NCI-H345 treated with DMSO at 0.1 percent for 48 hours (cell line): ENCODE measurements at regions not wholly inside any gene's neighbourhood (a gene's known extent, or its start where the extent isn't known, plus 50 kb on each side); places are given as distances from the start of the nearest gene placed in this dataset.
"Not testable (repeated sequence)": the region's sequence is repeated elsewhere in the genome, so short reads cannot be mapped to it uniquely, and the experiment has no call there.

Source experiments
- DNase-seq: peaks from one replicate; lab custom pipeline; 2025; ENCODE audit not compliant: unreplicated experiment; lab: John Stamatoyannopoulos, UW

DNA sequence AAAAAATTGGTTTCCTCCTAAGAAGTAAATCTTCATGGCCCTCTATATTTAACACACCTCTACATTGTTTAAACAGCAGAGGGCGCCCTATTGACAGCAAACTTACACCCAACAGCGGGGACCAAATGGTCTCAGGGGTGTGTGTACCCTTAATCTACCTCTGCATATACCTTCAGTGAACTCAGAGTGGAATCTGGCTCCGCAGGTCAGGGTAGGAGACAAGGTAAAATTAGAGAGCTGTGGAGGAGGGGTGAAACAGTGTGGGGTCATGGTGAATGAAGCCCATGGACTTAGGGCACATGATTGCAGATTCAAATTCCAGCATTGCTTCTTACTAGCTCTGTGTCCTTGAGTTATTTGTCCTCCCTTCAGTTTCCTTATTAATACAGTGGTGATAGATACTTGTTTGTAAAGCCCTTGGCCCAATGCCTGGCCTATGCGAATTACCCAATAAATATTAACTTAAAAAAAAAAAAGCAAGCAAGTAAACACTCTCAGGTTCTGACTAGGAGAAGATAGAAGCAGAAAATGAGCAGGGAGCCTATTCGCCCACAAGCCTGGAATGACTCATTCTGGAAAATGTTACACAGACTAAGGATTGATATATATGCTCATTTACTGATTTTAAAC is 122.9 kb downstream of the CAVIN4 start:
- peak; percentile 24 for DNase-seq

DNA sequence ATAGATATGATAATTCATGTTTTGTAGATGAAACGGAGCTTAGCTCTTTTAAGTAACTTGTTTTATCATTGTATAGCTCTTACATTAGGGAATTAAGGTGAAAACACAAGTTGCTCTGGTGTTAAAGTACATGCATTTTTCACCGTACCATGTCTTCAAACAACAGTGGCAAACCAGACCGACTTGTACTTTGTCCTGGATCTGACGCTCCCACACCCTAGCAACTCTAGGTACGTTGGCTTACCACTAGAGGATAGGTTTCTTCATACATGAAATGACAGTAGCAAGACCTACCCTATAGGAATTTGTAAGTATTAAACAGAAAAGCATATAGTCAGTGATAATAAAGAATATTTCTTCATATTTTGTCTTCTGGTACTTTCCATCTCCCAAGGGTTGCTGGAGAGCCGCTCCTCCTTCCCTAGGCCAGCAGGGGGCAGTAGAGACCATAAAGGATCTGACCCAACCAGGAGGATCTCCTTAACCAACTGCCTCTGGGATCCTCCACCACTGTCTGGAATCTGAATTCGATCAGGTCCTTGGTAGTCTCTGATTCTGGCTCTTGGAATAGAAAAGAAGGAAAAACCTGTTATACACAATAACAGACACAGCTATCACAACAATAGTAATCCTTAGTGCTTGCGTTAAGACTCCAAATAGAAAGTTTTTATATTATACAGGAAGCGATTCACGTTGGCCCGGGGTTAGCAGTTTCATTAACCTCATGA is 136.7 kb downstream of the CAVIN4 start:
- peak; percentile 51 for DNase-seq

GRCh38 chr9:100715100-100715380 is 137.2 kb downstream of the CAVIN4 start:
- no peak for DNase-seq

GRCh38 chr9:100718717-100719116 is 140.8 kb downstream of the CAVIN4 start:
- DNase-seq = no peak

DNA sequence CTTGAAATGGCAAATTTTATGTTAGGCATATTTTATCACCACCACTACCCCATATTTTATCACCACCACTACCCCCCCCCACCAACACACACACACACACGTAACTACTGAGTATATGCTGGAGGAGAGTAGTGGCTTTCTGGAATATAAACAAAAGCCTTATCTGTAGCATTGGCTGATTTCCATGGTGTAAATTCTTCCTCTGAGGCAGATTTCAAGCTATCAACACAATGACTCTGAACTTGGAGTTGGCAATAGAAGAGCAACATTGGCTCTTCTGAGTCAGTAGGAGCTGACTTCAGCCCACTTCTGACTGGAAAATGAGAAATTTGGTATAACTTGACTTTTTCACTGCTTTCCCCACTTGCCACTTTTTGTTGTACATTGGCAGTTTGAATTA is 143.0 kb downstream of the CAVIN4 start:
- DNase-seq = no peak

DNA sequence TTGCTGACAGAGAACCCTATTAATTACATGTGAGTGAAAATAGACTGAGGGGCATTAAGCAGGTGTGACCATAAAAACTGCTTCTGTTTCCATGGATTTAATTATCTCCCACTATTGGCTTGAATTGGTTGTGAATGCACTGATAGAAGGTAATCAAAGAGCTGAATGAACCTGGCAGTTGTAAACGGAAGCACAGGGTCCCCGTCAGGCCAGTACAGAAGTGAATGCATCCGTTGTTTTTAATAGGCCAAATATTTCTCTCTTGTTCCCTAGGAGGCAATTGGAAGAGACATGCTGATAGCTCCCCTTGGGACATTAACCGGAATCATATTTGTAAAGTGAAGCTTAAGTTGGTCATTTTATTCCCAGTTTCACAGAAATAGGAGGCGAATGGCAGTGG is 147.0 kb downstream of the CAVIN4 start:
- no peak for DNase-seq

- no peak for DNase-seq
Measured at GRCh38 chr9:100725371-100725770, 147.5 kb downstream of the CAVIN4 start.

DNA sequence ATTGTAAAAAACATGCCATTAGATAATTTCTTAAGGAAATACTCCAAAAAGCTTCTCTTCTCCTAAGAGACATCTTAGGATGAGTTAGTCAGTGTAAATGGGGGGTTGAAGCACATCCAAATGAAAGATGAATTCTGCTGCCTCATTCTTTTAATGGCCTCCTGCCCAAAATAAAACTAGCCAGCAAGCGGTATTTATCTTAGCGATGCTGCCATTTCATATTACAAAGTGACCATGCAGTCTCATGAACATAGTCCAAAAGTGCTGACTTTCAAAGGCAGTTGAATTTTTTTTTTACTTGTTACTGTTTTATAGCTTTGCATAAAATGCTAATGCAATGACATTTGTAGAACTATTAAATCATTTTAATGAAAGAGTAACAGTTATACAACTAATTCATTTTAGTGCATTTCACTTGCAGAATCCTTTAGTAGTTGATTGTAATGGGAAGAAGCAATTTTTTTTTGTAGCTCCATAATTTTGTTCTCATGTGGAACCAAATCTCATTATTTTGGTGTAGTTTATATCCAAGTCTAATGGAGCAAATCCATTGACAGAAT is 151.5 kb downstream of the CAVIN4 start:
- DNase-seq = no peak

GRCh38 chr9:100730086-100730485 is 152.2 kb downstream of the CAVIN4 start:
- DNase-seq = no peak

DNA sequence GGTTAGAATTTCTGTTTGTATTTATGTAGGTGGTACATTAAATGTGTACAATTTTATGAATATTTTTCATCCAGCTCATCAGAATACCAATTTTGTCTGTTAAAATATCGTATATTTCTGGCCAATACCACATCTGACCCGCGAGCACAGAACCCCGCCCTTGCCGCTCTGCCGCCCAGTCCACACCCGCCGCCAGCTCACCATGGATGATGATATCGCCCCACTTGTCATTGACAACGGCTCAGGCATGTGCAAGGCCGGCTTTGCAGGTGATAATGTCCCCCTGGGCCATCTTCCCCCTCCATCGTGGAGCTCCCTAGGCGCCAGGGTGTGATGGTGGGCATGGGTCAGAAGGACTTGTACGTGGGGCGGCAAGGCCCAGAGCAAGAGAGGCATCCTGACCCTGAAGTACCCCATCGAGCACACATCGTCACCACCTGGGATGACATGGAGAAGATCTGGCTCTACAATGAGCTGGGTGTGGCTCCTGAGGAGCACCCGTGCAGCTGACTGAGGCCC is 153.2 kb downstream of the CAVIN4 start:
- no peak for DNase-seq

DNA sequence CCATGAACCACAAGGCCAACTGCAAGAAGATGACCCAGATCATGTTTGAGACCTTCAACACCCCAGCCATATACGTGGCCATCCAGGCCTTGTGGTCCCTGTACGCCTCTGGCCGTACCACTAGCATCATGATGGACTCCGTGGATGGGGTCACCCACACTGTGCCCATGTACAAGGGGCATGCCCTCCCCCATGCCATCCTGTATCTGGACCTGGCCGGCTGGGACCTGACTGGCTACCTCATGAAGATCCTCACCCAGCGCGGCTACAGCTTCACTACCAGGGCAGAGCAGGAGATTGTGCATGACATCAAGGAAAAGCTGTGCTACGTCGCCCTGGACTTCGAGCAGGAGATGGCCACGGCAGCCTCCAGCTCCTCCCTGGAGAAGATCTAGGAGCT is 153.7 kb downstream of the CAVIN4 start:
- no peak for DNase-seq

DNA sequence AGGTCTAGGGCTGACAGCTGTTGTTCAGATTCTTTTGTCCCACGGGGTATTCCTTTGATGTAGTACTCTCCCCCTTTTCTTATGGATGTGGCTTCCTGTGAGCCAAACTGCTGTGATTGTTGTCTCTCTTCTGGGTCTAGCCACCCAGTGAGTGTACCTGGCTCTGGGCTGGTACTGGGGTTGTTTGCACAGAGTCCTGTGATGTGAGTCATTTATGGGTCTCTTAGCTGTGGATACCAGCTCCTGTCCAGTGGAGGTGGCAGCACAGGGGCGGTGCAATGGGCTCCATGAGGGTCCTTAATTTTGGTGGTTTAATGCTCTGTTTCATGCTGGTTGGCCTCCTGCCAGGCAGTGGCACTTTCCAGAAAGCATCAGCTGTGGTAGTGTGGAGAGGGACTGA is 161.3 kb downstream of the CAVIN4 start:
- no peak for DNase-seq

- DNase-seq = no peak
Measured at GRCh38 chr9:100739666-100740065, 161.8 kb downstream of the CAVIN4 start.

- DNase-seq = not testable (repeated sequence)
Measured at GRCh38 chr9:100748930-100749329, 171.1 kb downstream of the CAVIN4 start.

GRCh38 chr9:100756217-100756616 is 178.3 kb downstream of the CAVIN4 start:
- peak; percentile 90 for DNase-seq

GRCh38 chr9:100759215-100759614 is 181.3 kb downstream of the CAVIN4 start:
- DNase-seq = no peak

GRCh38 chr9:100761276-100761802 is 183.5 kb downstream of the CAVIN4 start:
- no peak for DNase-seq

DNA sequence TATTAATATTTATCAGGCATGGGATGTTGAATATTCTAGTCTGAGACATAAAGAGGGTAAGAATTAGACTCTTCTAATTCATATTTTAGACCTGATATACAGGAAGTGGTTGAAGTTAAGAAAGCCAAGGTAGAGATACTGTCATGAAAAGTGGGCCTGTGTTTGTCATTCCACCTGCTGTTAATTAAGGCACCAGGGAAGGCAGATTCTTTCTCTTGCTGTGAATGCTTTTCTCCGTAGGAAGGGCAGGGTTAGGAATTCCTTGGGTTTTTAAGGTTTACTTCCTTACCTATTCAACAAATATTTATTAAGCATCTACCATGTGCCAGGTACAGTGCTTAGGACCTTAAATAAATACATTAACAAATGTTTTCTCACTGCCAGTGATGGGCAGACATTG is 196.4 kb downstream of the CAVIN4 start:
- DNase-seq = no peak

DNA sequence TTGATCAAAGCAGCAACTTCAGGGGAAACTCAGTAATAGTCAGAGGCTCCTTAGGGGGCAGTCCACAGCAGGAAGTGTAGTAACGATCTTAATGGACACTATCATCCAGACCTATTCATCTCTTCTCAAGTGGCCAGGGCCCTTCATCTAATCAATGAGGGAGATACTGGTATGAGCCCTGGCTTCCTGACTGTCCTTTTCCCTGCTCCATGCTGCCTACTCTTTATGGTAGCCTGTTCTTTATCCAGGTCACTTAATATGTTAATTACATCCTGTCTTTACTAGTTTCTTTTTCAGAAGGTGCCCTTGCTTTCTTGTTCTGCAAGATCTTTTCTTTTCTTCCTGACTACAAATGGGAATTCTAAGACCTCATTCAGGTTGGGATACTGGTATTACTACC is 197.1 kb downstream of the CAVIN4 start:
- no peak for DNase-seq

DNA sequence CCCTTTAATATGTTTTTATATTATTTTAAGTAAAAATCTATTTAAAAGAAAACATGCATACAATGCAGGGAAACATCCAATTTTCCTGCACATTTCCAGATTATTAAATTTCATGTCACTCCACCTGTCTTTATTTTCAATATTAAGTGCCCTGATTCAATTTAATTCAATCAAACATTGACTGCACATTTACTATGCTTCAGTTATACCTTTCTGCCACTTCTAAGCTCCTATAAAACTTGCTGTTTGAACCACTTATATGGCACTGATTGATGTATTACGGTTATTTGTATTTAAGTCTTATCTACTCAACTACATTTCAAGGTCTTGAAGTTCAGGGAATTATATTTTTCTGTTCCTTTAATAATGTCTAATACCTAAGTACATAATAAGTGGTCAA is 198.0 kb downstream of the CAVIN4 start:
- no peak for DNase-seq

DNA sequence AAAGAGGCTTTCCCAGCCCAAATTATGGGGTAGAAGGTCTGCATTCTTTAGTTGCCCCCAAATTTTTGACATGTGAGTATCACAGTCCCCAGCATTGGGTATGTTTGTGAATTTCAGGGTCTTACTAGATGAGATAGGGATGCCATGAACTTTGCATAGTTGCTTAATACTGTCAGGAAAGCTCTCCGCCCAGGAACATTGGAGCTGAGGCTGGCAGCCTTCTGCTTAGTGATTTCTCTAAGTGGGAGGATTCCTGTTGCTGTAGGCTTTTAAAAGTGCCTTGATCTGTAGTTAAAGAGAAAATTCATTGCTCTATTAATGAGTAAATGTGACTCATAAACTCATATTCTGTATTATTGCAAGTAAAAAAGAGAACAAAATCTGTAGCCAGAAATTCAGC is 206.9 kb downstream of the CAVIN4 start:
- DNase-seq = no peak

DNA sequence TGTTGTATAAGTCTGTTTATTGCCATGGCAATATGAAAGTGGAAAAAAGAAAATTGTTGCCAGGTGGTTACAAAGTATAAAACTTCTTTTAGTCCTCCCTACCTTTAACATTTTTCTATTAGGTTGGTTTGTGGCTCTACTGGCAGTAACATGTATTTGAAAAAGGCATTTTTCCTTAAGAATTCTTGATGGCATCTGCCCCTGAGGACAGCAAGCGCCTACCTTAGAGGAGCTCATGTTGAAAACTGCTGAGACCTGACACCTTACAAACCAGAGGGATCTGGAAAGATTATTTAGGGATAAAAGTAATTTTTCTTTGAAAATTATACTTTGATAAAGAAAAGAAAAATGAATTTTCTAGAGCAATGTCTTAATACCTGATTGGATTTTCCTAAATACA is 208.1 kb downstream of the CAVIN4 start:
- no peak for DNase-seq
